ENCODE measurements at regions not wholly inside any gene's neighbourhood (a gene's known extent, or its start where the extent isn't known, plus 50 kb on each side); places are given as distances from the start of the nearest gene placed in this dataset.

DNA sequence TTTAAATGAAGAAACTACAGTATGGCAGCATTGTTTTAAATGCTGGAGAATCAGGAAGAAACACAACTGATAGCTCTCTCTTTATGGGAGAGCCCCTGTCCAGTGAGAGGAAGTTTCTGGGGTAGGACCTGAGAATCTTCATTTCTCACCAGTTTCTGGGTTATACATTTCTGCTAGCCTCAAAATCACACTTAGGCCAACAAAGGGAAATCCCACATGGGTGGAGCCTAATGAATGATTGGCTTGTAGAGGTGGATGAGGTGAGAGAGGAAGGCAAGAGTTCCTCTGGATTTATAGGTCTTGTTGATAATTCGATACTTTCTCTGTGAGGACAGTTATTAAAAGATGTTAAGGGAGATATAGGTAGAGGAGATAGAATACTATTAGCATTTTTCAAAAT, 1397.3 kb upstream of the TENM4 start:
- TF ChIP-seq, protein P1, sequence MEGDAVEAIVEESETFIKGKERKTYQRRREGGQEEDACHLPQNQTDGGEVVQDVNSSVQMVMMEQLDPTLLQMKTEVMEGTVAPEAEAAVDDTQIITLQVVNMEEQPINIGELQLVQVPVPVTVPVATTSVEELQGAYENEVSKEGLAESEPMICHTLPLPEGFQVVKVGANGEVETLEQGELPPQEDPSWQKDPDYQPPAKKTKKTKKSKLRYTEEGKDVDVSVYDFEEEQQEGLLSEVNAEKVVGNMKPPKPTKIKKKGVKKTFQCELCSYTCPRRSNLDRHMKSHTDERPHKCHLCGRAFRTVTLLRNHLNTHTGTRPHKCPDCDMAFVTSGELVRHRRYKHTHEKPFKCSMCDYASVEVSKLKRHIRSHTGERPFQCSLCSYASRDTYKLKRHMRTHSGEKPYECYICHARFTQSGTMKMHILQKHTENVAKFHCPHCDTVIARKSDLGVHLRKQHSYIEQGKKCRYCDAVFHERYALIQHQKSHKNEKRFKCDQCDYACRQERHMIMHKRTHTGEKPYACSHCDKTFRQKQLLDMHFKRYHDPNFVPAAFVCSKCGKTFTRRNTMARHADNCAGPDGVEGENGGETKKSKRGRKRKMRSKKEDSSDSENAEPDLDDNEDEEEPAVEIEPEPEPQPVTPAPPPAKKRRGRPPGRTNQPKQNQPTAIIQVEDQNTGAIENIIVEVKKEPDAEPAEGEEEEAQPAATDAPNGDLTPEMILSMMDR (IDR thresholded peaks at IDR 0.05; ENCODE audit: low read length): no peak
- no peak for TF ChIP-seq EZH2 (IDR thresholded peaks at IDR 0.05; ENCODE audit: borderline replicate concordance, low read length)

Data from OCI-LY1 (cell line).